ENCODE measurements at regions not wholly inside any gene's neighbourhood (a gene's known extent, or its start where the extent isn't known, plus 50 kb on each side); places are given as distances from the start of the nearest gene placed in this dataset.
"Not testable (repeated sequence)": the region's sequence is repeated elsewhere in the genome, so short reads cannot be mapped to it uniquely, and the experiment has no call there.

- DNase-seq: not testable (repeated sequence)
Observed at GRCh38 chr2:64252251-64252978, 108.2 kb upstream of the PELI1 start.

GRCh38 chr2:64253421-64253820 is 109.2 kb upstream of the PELI1 start:
- DNase-seq: not testable (repeated sequence)

GRCh38 chr2:64258566-64258965 is 114.3 kb upstream of the PELI1 start:
- no peak for DNase-seq

GRCh38 chr2:64259312-64259711 is 115.1 kb upstream of the PELI1 start:
- DNase-seq: peak; percentile 81

GRCh38 chr2:64260093-64260803 is 116.0 kb upstream of the PELI1 start:
- DNase-seq: no peak

- DNase-seq: no peak
Observed at GRCh38 chr2:64260817-64261216, 116.6 kb upstream of the PELI1 start.

- no peak for DNase-seq
Observed at GRCh38 chr2:64262071-64262470, 117.9 kb upstream of the PELI1 start.

- DNase-seq: no peak
Observed at GRCh38 chr2:64262816-64263215, 118.6 kb upstream of the PELI1 start.

GRCh38 chr2:64263315-64263714 is 119.1 kb upstream of the PELI1 start:
- DNase-seq: no peak

- no peak for DNase-seq
Observed at GRCh38 chr2:64267699-64268098, 123.5 kb upstream of the PELI1 start.

- no peak for DNase-seq
Observed at GRCh38 chr2:64268330-64269048, 124.3 kb upstream of the PELI1 start.

GRCh38 chr2:64273524-64274398 is 129.5 kb upstream of the PELI1 start:
- DNase-seq: no peak

- no peak for DNase-seq
Observed at GRCh38 chr2:64274399-64275173, 130.4 kb upstream of the PELI1 start.

- no peak for DNase-seq
Observed at GRCh38 chr2:64275174-64275466, 130.9 kb upstream of the PELI1 start.

- no peak for DNase-seq
Observed at GRCh38 chr2:64276417-64277095, 132.3 kb upstream of the PELI1 start.

- no peak for DNase-seq
Observed at GRCh38 chr2:64277101-64277849, 133.1 kb upstream of the PELI1 start.

- DNase-seq: not testable (repeated sequence)
Observed at GRCh38 chr2:64280812-64281211, 136.6 kb upstream of the PELI1 start.

- DNase-seq: no peak
Observed at GRCh38 chr2:64283006-64283570, 138.9 kb upstream of the PELI1 start.

- no peak for DNase-seq
Observed at GRCh38 chr2:64283641-64284361, 139.6 kb upstream of the PELI1 start.

- DNase-seq: peak; percentile 49
Observed at GRCh38 chr2:64284751-64285150, 140.5 kb upstream of the PELI1 start.

Measured in NCI-H345 (cell line).